ENCODE measurements at regions not wholly inside any gene's neighbourhood (a gene's known extent, or its start where the extent isn't known, plus 50 kb on each side); places are given as distances from the start of the nearest gene placed in this dataset.

DNA sequence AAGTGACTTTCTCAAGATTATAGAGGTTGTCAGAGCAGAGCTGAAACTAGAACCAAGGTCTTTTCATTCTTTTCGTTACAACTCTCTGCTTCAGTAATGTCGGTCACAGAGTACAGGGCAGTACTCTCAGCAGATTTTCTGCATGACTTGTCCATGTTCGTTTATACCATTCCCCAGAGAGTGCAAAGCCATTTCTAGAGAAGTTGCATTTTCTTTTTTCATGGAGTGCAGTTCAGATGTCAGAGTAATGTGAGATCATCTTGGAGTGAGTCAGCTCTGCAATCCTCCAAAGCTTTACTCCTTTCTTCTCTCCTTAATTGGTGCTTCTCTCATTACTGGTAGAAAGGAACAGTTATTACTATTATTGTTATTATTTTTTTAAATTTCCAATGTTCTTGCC lies 115.6 kb upstream of the B3GAT2 start:
- Histone ChIP-seq H3K4me1 (no peaks in the 10 kb centered on the region), H3K9me3 (peaks cover 0 to 1% of the 10 kb centered on the region in 2 donors), H3K4me3 (no peak overlapping the region), H3K27ac (no peak overlapping the region), H3K27me3 (no peaks in the 10 kb centered on the region), H3K36me3 (no peaks in the 10 kb centered on the region)
- intact Hi-C loops (cut with DNase I; ENCODE audit: low total_unique reads) = no loop called here
- no peak for DNase-seq
- TF ChIP-seq POLR2A (IDR thresholded peaks at IDR 0.05) = no peak
- TF ChIP-seq, protein P1, sequence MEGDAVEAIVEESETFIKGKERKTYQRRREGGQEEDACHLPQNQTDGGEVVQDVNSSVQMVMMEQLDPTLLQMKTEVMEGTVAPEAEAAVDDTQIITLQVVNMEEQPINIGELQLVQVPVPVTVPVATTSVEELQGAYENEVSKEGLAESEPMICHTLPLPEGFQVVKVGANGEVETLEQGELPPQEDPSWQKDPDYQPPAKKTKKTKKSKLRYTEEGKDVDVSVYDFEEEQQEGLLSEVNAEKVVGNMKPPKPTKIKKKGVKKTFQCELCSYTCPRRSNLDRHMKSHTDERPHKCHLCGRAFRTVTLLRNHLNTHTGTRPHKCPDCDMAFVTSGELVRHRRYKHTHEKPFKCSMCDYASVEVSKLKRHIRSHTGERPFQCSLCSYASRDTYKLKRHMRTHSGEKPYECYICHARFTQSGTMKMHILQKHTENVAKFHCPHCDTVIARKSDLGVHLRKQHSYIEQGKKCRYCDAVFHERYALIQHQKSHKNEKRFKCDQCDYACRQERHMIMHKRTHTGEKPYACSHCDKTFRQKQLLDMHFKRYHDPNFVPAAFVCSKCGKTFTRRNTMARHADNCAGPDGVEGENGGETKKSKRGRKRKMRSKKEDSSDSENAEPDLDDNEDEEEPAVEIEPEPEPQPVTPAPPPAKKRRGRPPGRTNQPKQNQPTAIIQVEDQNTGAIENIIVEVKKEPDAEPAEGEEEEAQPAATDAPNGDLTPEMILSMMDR (IDR thresholded peaks at IDR 0.05) = no peak

DNA sequence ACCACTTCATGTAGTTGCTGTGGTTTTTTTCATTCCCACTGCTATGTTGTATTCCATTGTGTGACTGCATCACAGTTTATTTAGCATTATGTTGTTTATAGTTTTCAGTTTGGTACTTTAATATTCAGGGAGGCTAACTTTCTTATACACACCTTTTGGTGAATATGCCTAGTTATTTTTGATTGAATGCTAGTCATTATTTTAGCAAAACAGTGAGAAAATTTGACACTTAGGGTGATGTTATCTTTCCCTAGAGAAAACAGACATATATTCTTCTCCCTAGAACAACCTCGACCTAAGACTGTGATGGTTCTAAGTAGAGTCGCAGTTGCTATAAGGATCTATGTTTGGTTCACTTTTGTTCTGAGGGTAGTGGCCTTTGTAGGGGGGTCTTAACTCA lies 120.8 kb upstream of the B3GAT2 start:
- TF ChIP-seq, protein P1 (IDR thresholded peaks at IDR 0.05) = no peak
- no peak for TF ChIP-seq POLR2A (IDR thresholded peaks at IDR 0.05)
- no peak for DNase-seq
- H3K36me3 ChIP-seq = no peaks in the 10 kb centered on the region
- H3K27me3 ChIP-seq = no peaks in the 10 kb centered on the region
- peaks cover 0 to 2% of the 10 kb centered on the region in 2 donors for H3K4me1 ChIP-seq
- no peak overlapping the region for H3K27ac ChIP-seq
- H3K9me3 ChIP-seq = peaks cover 0 to 7% of the 10 kb centered on the region in 2 donors
- intact Hi-C loops (cut with DNase I; ENCODE audit: low total_unique reads) = no loop called here
- H3K4me3 ChIP-seq = no peak overlapping the region

DNA sequence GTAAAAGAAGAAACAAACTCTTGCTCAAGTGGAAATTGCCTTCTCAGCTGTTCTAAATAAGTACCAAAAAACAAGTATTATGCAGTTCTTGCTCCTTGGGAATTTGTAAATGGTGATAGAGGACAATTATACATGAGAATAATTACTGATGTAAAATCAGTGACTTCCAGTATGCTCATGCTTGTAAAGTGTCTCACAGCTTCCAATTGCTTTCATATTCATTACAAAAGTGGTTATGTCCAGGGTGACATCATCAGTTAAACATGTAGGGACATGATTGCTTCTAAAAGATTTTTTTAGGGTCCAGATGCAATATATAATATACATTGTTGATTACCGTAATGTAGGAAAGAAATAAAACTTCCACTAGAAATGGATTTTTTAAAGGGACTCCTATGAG lies 122.8 kb upstream of the B3GAT2 start:
- DNase-seq = no peak
- Histone ChIP-seq H3K9me3 (peaks cover 0 to 7% of the 10 kb centered on the region in 2 donors), H3K4me1 (peaks cover 0 to 4% of the 10 kb centered on the region in 2 donors), H3K27ac (no peak overlapping the region), H3K36me3 (no peaks in the 10 kb centered on the region), H3K4me3 (no peak overlapping the region), H3K27me3 (no peaks in the 10 kb centered on the region)
- TF ChIP-seq, protein P1 (IDR thresholded peaks at IDR 0.05) = no peak
- no peak for TF ChIP-seq POLR2A (IDR thresholded peaks at IDR 0.05)
- intact Hi-C loops (cut with DNase I; ENCODE audit: low total_unique reads) = no loop called here

DNA sequence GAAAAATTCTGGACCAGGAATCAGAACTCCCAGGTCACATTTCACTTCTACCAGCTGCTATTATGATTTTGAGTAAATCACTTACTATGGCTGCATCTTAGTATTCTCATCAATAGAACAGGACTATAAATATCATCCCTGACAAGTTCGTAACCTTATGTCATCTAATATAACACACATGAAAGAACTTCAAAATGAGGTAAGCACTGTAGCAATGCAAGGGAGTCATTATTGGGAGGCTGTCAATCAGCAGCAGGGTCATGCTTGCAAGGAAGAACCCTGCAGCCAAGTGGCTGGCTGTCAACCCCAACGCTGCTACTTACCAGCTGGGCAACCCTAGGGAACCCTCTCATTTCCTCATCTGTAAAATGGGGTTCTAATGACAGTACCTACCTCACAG lies 123.3 kb upstream of the B3GAT2 start:
- Histone ChIP-seq H3K4me1 (peaks cover 0 to 4% of the 10 kb centered on the region in 2 donors), H3K27me3 (no peaks in the 10 kb centered on the region), H3K27ac (no peak overlapping the region), H3K4me3 (no peak overlapping the region), H3K36me3 (no peaks in the 10 kb centered on the region), H3K9me3 (peaks cover 0 to 7% of the 10 kb centered on the region in 2 donors)
- no peak for DNase-seq
- TF ChIP-seq POLR2A (IDR thresholded peaks at IDR 0.05) = no peak
- TF ChIP-seq, protein P1 (IDR thresholded peaks at IDR 0.05) = no peak
- intact Hi-C loops (cut with DNase I; ENCODE audit: low total_unique reads) = no loop called here

DNA sequence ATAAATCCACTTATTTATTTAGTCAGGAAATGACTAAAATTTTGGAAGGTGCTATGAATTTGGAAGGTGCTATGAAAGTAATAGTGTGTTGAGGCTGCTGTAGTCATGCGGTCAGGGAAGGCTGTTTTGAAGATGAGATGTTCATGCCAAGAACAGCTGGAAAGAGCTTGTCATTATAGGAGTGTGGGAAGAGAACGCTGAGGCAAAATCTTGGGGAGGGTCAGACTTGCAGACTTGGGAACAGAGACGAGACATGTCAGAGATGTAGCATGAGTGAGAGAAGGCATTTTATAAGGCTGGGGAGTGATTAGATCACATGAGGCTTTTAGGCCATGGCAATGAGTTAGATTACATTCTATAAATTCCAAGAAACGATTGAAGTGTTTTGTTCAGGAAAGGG lies 124.0 kb upstream of the B3GAT2 start:
- Histone ChIP-seq H3K9me3 (peaks cover 0 to 7% of the 10 kb centered on the region in 2 donors), H3K27me3 (no peaks in the 10 kb centered on the region), H3K36me3 (no peaks in the 10 kb centered on the region), H3K4me3 (no peak overlapping the region), H3K27ac (no peak overlapping the region), H3K4me1 (peaks cover 0 to 4% of the 10 kb centered on the region in 2 donors)
- intact Hi-C loops (cut with DNase I; ENCODE audit: low total_unique reads) = no loop called here
- no peak for DNase-seq
- TF ChIP-seq, protein P1 (IDR thresholded peaks at IDR 0.05) = no peak
- TF ChIP-seq POLR2A (IDR thresholded peaks at IDR 0.05) = no peak

Data from uterus (tissue), 3 donors.